SKM-1 treated with dmso at 0.1 percent for 144 hours (cell line): ENCODE measurements at regions not wholly inside any gene's neighbourhood (a gene's known extent, or its start where the extent isn't known, plus 50 kb on each side); places are given as distances from the start of the nearest gene placed in this dataset.
"Not testable (repeated sequence)": the region's sequence is repeated elsewhere in the genome, so short reads cannot be mapped to it uniquely, and the experiment has no call there.

Experiments used
- DNase-seq: peaks from one replicate; lab custom pipeline; 2025; ENCODE audit not compliant: unreplicated experiment; lab: John Stamatoyannopoulos, UW

DNA sequence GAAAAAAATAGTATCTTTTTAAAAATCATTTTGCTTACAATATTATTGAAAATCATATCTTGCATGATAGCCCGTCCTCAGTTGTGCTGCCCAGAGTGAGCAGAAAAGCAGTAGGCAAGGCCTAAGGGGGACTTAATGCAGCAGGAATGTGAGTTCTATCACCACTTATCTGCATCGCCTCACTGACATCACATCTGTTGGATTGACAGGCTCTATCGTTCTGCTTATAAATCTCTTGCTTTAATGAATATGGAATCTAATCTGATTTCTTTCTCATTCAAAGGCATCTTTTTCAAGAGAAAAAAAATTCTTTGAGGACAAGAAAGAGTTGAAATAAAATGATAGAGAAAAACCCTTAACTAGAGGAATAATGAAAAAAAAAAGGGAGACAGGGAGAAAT lies 249.9 kb downstream of the PAPSS1 start:
- DNase-seq = no peak

DNA sequence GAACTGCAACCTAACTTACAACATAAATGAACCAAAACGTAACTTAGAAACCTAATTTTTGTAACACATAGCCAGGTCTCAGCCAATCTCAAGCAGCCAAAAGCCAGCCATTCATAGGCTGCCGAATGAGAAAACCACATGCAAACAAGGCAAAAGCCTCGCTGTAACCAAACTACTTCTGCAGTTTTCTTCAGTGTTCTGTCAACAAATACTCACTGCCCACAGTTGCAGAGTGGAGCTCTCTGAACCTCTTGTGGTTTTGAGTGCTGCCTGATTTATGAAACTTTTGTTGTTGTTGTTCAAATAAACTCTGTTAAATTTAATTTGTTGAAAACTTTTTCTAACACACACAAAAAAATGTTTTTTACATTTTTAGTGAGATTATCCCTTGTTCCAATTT lies 251.2 kb downstream of the PAPSS1 start:
- no peak for DNase-seq

DNA sequence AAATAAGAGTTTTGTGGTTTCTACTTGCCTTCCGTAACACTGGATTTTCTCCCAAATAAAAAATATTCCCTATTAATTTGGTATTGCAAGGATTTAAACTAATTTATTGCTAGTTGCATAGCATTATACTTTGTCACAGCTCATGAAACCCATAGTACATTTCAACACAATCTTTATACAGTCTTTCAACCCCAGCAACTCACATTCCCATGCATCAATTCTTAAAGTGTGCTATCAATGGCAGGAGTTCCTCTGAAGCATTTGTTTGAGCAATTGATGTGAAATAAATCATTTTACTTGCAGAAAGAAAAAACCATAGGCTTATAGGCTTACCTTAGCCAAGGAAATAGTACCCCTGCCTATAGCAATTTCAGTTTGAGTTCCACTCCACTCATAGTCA lies 251.9 kb downstream of the PAPSS1 start:
- no peak for DNase-seq

DNA sequence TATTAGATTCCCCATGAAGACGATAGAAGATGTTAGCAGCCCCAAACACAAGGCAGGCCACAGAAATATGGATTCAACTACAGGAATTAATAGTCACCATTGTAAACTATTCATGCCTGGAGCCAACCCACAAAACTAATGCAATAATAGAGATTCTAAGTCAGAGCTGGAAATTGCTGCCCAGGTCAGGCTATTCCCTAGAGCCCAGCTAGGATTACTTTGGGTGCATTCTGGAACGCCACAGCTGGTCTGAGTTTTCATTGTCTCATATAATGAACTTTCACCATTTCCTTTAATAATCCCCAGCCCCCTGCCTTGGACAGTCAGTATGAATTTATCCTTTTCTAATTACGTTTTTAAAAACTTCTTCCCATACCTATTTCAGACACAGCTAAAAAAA lies 252.6 kb downstream of the PAPSS1 start:
- DNase-seq = no peak

DNA sequence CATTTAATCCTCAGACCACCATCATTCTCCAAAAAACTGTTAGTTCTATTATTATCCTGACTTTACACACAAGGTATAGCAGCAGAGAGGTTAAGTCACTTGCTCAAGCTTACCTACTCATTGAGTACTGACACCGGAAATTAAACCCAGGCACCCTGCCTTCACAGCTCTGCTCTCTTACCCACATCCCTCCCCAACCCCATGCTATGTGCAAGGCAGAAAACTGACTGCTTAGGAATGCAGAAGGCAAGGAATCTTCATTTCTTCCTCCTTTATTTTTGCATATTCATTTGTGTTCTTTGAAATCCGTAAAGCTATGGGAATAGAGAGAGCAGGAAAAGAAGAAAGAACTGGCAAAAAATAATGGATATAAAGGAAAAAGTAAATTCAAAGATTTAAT lies 261.8 kb downstream of the PAPSS1 start:
- DNase-seq = no peak

DNA sequence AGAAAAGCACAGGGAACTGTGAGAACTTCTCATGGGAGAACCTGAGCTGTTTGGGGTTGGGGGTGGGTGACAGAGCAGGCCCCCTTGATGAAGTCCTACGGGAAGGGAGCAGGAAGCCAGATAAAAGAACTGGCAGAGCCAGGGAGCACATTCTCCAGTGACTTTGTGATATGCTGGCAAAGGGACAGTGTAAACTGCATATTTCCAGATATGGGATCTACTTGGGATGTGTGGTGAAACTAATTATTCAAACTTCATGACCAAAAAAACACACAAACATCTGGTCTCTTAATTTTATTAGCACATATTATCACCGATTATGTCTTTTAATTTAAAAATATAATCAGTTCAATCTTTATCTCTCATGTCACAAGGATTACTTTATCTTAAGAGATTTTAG lies 266.0 kb downstream of the PAPSS1 start:
- no peak for DNase-seq

DNA sequence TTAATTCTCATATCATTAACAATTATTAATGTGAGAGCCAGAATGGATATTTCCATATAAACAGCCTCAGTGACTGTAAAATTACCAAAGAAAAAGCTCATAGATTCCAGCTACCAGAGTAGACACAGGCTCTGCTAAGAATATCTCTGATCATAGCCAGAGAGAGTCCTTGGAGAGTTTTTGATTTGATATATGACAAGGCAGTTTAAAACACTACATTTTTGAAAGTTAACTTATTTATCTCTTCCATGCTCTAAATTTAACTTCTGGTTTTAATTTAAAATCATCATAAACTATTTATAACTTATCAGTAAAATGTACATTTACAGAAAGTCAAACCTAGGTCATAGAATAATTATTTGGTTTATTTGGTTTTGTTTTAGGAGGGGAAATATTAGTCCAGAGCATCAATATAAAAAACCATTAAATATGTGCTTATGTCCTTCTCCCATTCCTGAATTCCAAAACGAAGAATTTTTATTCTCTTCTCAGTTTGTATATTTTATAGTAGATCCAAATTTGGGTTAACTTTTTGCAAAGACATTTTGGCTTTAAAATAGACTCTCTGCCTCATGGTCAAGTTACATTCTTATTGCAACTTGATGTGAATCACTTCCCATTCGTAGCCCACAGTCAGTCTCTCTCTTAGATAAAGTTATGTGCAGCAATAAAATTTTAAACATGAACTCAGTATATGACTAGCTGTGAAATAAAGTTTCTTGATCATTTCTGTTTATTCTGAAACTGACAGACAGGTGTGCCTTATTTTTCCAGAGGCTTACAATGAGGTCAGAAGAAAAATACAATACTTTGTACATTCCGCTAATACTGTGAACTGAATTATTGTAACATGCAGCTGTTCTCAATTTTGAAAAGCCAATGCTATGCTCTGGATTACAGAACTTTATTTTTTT lies 267.1 kb downstream of the PAPSS1 start:
- no peak for DNase-seq

DNA sequence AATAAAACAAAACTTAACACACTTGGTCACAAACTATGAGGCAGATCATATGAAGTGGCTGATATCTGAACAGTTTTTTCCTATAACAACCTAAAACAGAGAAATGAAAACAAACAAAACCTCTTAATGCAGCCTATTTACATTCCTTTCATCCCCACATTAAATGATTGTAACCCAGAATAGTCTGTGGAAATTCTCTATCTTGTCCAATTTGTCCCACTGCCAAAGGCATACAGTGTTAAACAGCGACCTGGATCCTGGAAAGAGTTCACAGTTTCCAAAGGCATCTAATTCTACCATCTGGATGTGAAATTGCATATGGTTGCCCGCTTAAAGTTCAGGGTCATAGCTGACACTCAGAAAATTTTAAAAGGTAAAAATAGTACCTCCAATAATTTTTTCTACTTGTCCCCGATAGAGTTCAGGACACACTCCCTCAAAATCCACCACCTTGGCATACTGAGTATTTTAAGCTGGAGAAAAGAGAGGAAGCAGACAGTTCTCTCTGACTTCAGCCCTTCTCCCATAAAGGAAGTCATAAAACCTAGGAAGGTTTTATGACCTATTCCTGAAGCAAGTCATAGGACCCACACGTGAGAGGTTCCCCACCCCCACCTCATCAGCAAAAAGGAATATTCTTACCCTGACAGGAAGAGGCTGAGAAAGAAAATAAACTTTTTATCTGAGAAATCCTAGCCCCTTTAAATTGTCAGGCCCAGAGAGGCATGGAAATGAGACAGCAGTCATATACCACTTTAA lies 270.2 kb downstream of the PAPSS1 start:
- DNase-seq = no peak

DNA sequence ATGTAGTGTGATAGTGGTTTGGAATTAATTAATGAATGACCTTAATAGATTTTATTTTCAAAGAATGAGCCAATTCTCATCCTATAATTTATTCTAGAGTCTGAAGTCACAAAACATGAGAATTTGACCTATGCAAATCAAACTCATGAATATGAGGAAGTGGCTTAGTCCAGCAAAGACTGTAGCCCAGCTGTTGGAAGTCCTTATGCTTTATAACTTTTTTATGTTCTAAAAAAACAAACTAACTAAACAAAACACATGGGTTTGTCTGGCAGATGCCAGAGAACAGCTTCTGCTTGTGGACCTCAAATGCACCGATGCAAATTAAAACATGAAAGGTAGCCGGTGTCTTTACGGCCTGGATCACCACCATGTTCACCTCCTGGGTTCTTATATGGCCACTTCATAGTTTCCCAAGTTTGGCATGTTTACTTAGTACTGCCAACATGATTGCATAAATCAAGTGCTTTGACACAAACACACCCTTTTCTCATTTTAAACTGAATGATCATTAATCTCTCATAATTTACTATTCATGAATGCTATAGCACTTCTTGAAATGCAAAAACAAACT lies 277.4 kb downstream of the PAPSS1 start:
- no peak for DNase-seq

DNA sequence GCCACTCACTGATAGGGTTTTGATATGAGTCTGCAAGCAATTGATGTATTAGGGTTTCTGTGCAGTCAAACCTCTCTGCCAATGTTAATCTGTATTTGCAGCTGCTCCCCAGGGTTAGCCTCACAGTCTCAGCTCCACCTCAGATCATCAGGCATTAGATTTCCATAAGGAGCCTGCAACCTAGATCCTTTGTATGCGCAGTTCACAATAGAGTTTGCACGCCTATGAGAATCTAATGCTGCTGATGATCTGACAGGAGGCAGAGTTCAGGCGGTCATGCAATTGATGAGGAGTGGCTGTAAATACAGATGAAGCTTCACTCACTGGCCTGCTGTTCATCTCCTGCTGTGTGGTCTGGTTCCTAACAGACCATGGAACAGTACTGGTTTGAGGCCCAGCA lies 280.6 kb downstream of the PAPSS1 start:
- no peak for DNase-seq

DNA sequence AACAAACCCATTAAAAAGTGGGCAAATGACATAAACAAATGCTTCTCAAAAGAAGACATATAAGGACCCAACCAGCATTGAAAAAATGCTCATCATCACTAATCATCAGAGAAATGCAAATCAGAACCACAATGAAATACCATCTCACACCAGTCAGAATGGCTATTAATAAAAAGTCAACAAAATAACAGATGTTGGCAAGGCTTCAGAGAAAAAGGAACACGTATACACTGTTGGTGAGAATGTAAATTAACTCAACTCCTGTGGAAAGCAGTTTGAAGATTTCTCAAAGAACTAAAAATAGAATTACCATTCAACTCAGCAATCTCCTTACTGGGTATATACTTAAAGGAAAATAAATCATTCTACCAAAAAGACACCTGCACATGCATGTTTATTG lies 283.6 kb downstream of the PAPSS1 start:
- not testable (repeated sequence) for DNase-seq

DNA sequence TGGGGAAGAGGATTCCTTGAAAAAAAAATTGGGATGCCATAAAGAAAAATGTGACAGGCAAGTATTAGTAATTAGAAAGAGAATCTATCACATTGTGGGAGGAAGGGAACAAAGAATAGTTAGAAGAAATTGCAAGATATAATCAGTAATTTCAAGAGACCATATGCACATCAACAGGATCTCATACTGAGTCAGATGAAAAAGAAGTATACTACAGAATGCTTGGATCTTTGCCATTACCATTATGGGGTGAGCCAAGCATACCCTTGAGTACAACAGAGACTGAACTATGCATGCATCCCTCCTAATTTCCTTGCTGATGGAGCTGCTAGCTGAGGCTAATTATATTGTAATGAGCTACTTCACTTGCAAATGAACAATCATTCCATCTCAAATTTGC lies 287.6 kb downstream of the PAPSS1 start:
- no peak for DNase-seq

DNA sequence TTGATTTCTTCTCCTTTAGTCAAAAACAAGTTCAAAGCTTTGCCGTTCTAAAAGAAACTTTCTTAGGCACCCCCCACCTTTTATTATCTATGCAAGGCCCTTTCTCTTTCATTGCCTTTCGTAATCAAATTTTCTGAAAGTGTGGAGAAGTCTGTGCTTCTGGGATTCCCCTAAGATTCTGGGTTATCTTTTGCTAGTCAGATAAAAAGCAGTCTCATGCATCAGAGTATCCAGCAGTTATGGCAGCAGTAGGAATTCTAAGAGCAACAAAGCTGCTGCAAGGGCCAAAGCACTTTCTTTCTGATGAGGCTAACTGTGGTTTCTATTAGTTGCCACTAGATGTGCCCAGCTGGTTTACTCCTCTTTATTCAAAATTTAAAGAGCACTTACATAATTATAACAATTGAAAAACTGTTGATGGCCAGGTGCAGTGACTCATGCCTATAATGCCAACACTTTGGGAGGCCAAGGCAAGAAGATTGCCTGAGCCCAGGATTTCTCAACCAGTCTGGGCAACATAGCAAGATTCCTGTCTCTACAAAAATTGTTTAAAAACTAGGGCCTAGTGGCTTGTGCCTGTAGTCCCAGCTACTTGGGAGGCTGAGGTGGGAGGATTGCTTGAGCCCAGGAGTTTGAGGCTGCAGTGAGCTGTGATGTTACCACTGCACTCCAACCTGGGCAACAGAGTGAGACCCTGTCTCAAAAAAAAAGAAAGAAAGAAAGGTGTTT lies 296.2 kb downstream of the PAPSS1 start:
- no peak for DNase-seq

DNA sequence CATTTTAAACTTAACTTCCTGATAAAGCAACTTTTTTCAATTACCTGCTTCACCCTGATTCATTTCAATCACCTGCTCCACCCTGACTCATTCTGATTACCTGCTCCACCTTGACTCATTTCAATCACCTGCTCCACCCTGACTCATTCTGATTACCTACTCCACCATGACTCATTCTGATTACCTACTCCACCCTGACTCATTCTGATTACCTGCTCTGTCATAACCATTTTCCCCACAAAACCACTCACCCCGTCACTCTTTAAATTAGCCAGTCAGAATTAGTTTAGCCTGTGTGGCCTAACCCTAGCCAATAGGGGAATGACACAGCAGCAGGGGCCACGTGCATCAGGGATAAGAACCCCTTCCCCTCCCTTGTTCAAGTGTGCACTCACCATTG lies 300.5 kb downstream of the PAPSS1 start:
- not testable (repeated sequence) for DNase-seq

DNA sequence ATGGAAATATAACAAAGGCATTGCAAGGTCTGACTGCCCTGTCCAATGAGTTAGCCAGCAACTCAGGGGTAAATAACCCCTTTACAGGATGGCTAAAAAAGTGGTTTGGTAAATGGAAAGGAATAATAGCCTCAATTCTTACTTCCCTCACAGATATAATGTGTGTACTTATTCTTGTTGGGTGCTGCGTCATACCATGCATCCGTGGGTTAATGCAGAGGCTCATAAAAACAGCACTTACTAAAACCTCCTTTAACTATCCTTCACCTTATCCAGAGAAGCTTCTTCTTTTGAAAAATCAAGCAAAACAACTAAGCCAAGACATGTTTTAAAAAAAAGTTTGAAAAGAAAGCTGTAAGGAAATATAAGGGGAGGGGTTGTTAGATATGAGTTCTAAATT lies 301.0 kb downstream of the PAPSS1 start:
- DNase-seq = no peak

DNA sequence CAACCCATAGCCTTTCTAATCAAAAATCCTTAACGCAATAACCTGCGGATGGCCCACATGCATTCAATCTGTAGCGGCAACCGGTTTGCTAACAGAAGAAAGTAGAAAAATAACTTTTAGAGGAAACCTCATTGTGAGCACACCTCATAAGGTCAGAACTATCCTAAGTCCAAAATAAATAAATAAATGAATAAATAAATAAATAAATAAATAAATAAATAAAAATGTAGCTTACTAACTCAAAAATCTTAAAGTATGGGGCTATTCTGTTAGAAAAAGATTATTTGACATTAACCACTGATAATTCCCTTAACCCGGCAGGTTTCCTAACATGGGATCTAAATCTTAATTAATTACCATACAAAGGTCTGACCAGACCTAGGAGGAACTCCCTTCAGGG lies 304.5 kb downstream of the PAPSS1 start:
- not testable (repeated sequence) for DNase-seq

DNA sequence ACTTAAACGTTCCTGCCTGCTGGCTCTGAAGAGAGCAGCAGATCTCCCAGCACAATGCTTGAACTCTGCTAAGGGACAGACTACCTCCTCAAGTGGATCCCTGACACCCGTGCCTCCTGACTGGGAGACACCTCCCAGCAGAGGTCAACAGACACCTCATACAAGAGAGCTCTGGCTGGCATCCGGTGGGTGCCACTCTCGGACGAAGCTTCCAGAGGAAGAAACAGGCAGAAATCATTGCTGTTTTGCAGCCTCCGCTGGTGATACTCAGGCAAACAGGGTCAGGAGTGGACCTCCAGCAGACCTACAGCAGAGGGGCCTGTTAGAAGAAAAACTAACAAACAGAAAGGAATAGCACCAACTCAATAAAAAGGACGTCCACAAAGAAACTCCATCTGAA lies 310.2 kb downstream of the PAPSS1 start:
- DNase-seq = not testable (repeated sequence)

DNA sequence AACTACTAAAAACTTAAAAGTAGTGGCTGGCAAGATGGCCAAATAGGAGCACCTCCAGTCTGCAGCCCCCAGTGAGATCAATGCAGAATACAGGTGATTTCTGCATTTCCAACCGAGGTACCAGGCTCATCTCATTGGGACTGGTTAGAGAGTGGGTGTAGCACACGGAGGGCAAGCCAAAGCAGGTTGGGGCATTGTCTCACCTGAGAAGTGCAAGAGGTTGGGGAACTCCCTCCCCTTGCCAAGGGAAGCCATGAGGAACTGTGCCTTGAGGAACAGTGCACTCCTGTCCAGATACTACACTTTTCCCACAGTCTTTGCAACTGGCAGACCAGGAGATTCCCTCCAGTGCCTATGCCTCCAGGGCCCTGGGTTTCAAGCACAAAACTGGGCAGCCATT lies 311.1 kb downstream of the PAPSS1 start:
- DNase-seq = no peak

DNA sequence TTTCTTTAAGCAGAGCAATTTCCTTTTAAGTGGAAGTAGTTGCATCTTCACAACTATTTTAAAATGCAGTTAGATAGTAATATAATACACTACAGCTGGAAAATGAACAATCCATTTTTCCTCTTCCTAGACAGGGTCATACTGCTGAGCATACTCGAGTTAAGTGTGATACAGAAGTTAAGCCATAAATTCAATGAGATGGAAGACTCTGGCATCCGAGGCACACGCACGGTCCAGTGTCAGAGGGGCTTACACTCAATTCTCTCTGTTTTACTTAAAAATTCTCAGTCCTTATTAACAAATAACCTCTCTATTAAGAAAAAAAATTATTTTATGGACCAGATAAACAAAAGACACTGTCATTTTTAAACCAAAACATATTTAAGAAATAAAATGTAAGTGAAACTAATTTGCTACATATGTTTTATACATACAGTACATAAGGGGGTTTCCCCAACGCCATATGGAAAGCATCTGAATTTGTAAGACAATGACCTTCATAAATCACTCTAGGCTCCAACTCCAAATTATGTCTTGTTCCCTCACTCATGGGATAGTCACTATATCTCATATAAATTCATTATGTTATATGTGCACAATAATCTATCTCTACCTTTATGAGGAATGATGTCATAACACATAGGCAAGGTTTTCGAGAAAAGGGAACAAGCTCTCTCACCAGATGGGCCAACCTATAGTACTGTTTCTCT lies 315.3 kb downstream of the PAPSS1 start:
- DNase-seq = no peak

DNA sequence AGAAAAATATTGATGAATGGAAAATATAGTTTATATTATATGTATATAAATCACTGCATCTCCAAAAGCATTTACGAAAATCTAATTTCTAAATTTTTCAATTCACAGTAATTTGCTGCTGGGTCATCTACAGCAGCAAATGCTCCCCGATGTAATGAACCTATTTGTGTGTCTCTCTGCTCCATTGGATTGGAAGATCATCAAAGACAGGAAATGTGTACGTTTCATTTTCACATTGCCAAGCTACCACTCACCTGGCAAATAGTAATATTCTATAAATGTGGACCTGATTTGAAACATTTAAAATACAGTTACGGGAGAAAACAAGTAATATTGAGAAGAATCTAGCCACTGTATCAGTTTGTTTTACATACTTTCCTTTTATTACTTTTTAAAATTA lies 317.7 kb downstream of the PAPSS1 start:
- no peak for DNase-seq

DNA sequence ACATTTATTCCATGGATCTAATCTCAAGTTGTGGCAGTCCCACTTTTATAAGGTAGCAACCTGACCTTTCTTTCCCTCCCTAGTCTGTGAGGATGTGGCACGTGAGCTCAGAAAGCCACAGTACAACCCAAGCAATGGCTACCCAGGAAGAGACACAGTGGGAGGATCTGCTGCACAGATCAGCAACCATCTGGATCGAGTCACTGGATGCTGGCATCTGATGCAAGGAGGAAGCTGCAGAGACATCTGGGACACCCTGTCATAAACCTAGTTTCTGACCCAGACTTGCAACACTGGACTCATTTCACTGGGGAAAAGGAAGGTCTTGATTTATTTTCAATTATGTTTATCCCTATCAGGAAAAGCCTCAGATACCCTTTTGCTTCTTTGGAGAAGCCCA lies 327.1 kb downstream of the PAPSS1 start:
- DNase-seq = no peak
